ENCODE measurements at regions not wholly inside any gene's neighbourhood (a gene's known extent, or its start where the extent isn't known, plus 50 kb on each side); places are given as distances from the start of the nearest gene placed in this dataset.

GRCh38 chr2:217301142-217301925 lies 441.5 kb upstream of the TNP1 start:
- no peaks in the 10 kb centered on the region for H3K4me1 ChIP-seq (ENCODE audit: insufficient read depth)
- H3K9me2 ChIP-seq (replicated peaks; ENCODE audit: insufficient read depth) = no peaks in the 10 kb centered on the region
- no peaks in the 10 kb centered on the region for H3K79me2 ChIP-seq
- no peak overlapping the region for H3K27ac ChIP-seq
- H3K9me3 ChIP-seq (ENCODE audit: low read depth) = peaks cover 7% of the 10 kb centered on the region
- no peak for DNase-seq (ENCODE audit: low spot score)
- no peaks in the 10 kb centered on the region for H4K20me1 ChIP-seq (ENCODE audit: insufficient read depth, poor library complexity, severe bottlenecking)
- no peak overlapping the region for H3K4me2 ChIP-seq
- no peaks in the 10 kb centered on the region for H3K27me3 ChIP-seq
- TF ChIP-seq CTCF (IDR thresholded peaks at IDR 0.05; ENCODE audit: poor library complexity) (no peak), EZH2 (IDR thresholded peaks at IDR 0.05; ENCODE audit: borderline replicate concordance) (no peak), EZH2phosphoT487 (IDR thresholded peaks at IDR 0.05; ENCODE audit: low read depth, severe bottlenecking, unreplicated experiment) (no peak)
- no peak overlapping the region for H3K4me3 ChIP-seq
- 97% methylated on average over 4 of the region's 4 CpGs for WGBS (ENCODE audit: low lambda C conversion rate, missing lambda C conversion rate)
- H2AFZ ChIP-seq = no peak overlapping the region
- no peaks in the 10 kb centered on the region for H3K36me3 ChIP-seq (replicated peaks; ENCODE audit: insufficient read depth, low read depth)

GRCh38 chr2:217299590-217299989 lies 439.7 kb upstream of the TNP1 start:
- H3K4me2 ChIP-seq = no peak overlapping the region
- no peaks in the 10 kb centered on the region for H3K9me2 ChIP-seq (replicated peaks; ENCODE audit: insufficient read depth)
- H3K79me2 ChIP-seq = no peaks in the 10 kb centered on the region
- H4K20me1 ChIP-seq (ENCODE audit: insufficient read depth, poor library complexity, severe bottlenecking) = no peaks in the 10 kb centered on the region
- TF ChIP-seq EZH2 (IDR thresholded peaks at IDR 0.05; ENCODE audit: borderline replicate concordance) (no peak), CTCF (IDR thresholded peaks at IDR 0.05; ENCODE audit: poor library complexity) (no peak), EZH2phosphoT487 (IDR thresholded peaks at IDR 0.05; ENCODE audit: low read depth, severe bottlenecking, unreplicated experiment) (no peak)
- no peaks in the 10 kb centered on the region for H3K4me1 ChIP-seq (ENCODE audit: insufficient read depth)
- DNase-seq (ENCODE audit: low spot score) = no peak
- no peak overlapping the region for H2AFZ ChIP-seq
- WGBS (ENCODE audit: low lambda C conversion rate, missing lambda C conversion rate) = 72% methylated on average over 1 of the region's 1 CpG
- no peaks in the 10 kb centered on the region for H3K27me3 ChIP-seq
- no peaks in the 10 kb centered on the region for H3K36me3 ChIP-seq (replicated peaks; ENCODE audit: insufficient read depth, low read depth)
- H3K4me3 ChIP-seq = no peak overlapping the region
- peaks cover 8% of the 10 kb centered on the region for H3K9me3 ChIP-seq (ENCODE audit: low read depth)
- H3K27ac ChIP-seq = no peak overlapping the region

GRCh38 chr2:217297096-217297495 lies 437.2 kb upstream of the TNP1 start:
- Histone ChIP-seq H3K27me3 (no peaks in the 10 kb centered on the region), H3K4me1 (ENCODE audit: insufficient read depth) (peaks cover 6% of the 10 kb centered on the region), H3K4me3 (no peak overlapping the region), H2AFZ (no peak overlapping the region), H3K4me2 (no peak overlapping the region), H3K27ac (no peak overlapping the region), H3K79me2 (no peaks in the 10 kb centered on the region), H4K20me1 (ENCODE audit: insufficient read depth, poor library complexity, severe bottlenecking) (no peaks in the 10 kb centered on the region), H3K9me3 (ENCODE audit: low read depth) (peaks cover 8% of the 10 kb centered on the region), H3K36me3 (replicated peaks; ENCODE audit: insufficient read depth, low read depth) (no peaks in the 10 kb centered on the region), H3K9me2 (replicated peaks; ENCODE audit: insufficient read depth) (no peaks in the 10 kb centered on the region)
- DNase-seq (ENCODE audit: low spot score) = no peak
- WGBS (ENCODE audit: low lambda C conversion rate, missing lambda C conversion rate) = 68% methylated on average over 2 of the region's 2 CpGs
- TF ChIP-seq CTCF (IDR thresholded peaks at IDR 0.05; ENCODE audit: poor library complexity) (no peak), EZH2 (IDR thresholded peaks at IDR 0.05; ENCODE audit: borderline replicate concordance) (no peak), EZH2phosphoT487 (IDR thresholded peaks at IDR 0.05; ENCODE audit: low read depth, severe bottlenecking, unreplicated experiment) (no peak)
